ENCODE measurements at regions not wholly inside any gene's neighbourhood (a gene's known extent, or its start where the extent isn't known, plus 50 kb on each side); places are given as distances from the start of the nearest gene placed in this dataset.

- Histone ChIP-seq H3K36me3 (ENCODE audit: insufficient read depth, low read depth, low read length) (no peaks in the 10 kb centered on the region), H3K9ac (ENCODE audit: low read depth, low read length) (no peak overlapping the region)
Measured at GRCh38 chr10:20981419-20981953, 84.4 kb upstream of the NEBL start.

GRCh38 chr10:20978617-20979016 lies 81.5 kb upstream of the NEBL start:
- Histone ChIP-seq H3K36me3 (ENCODE audit: insufficient read depth, low read depth, low read length) (no peaks in the 10 kb centered on the region), H3K4me1 (ENCODE audit: insufficient read depth, low read length) (no peaks in the 10 kb centered on the region; the same call in 1 of the 2 replicates), H3K4me3 (ENCODE audit: low read length) (no peak overlapping the region), H3K27me3 (ENCODE audit: insufficient read depth, low read length) (no peaks in the 10 kb centered on the region), H3K9ac (ENCODE audit: low read depth, low read length) (no peak overlapping the region), H3K9me3 (ENCODE audit: insufficient read depth, low read depth, low read length) (no peaks in the 10 kb centered on the region), H3K27ac (ENCODE audit: low read length) (no peak overlapping the region)

More at GRCh38 chr10:20981419-20981953, 84.4 kb upstream of the NEBL start:
- no peaks in the 10 kb centered on the region for H3K9me3 ChIP-seq (ENCODE audit: insufficient read depth, low read depth, low read length)
- H3K27me3 ChIP-seq (ENCODE audit: insufficient read depth, low read length): no peaks in the 10 kb centered on the region
- no peaks in the 10 kb centered on the region; the same call in 1 of the 2 replicates for H3K4me1 ChIP-seq (ENCODE audit: insufficient read depth, low read length)
- H3K27ac ChIP-seq (ENCODE audit: low read length): no peak overlapping the region
- no peak overlapping the region for H3K4me3 ChIP-seq (ENCODE audit: low read length)

GRCh38 chr10:20977300-20977699 lies 80.2 kb upstream of the NEBL start:
- Histone ChIP-seq H3K27ac (ENCODE audit: low read length) (no peak overlapping the region), H3K9me3 (ENCODE audit: insufficient read depth, low read depth, low read length) (no peaks in the 10 kb centered on the region), H3K4me3 (ENCODE audit: low read length) (no peak overlapping the region), H3K9ac (ENCODE audit: low read depth, low read length) (no peak overlapping the region), H3K36me3 (ENCODE audit: insufficient read depth, low read depth, low read length) (no peaks in the 10 kb centered on the region), H3K27me3 (ENCODE audit: insufficient read depth, low read length) (no peaks in the 10 kb centered on the region), H3K4me1 (ENCODE audit: insufficient read depth, low read length) (no peaks in the 10 kb centered on the region; the same call in 1 of the 2 replicates)

GRCh38 chr10:20976891-20977290 lies 79.8 kb upstream of the NEBL start:
- H3K27ac ChIP-seq (ENCODE audit: low read length): no peak overlapping the region
- H3K27me3 ChIP-seq (ENCODE audit: insufficient read depth, low read length): no peaks in the 10 kb centered on the region
- no peak overlapping the region for H3K9ac ChIP-seq (ENCODE audit: low read depth, low read length)

GRCh38 chr10:20976390-20976789 lies 79.3 kb upstream of the NEBL start:
- Histone ChIP-seq H3K4me1 (ENCODE audit: insufficient read depth, low read length) (no peaks in the 10 kb centered on the region; the same call in 1 of the 2 replicates), H3K4me3 (ENCODE audit: low read length) (no peak overlapping the region), H3K9me3 (ENCODE audit: insufficient read depth, low read depth, low read length) (no peaks in the 10 kb centered on the region), H3K27ac (ENCODE audit: low read length) (no peak overlapping the region), H3K9ac (ENCODE audit: low read depth, low read length) (no peak overlapping the region), H3K36me3 (ENCODE audit: insufficient read depth, low read depth, low read length) (no peaks in the 10 kb centered on the region), H3K27me3 (ENCODE audit: insufficient read depth, low read length) (no peaks in the 10 kb centered on the region)

More at GRCh38 chr10:20976891-20977290, 79.8 kb upstream of the NEBL start:
- no peaks in the 10 kb centered on the region for H3K9me3 ChIP-seq (ENCODE audit: insufficient read depth, low read depth, low read length)
- H3K4me1 ChIP-seq (ENCODE audit: insufficient read depth, low read length): no peaks in the 10 kb centered on the region; the same call in 1 of the 2 replicates
- no peaks in the 10 kb centered on the region for H3K36me3 ChIP-seq (ENCODE audit: insufficient read depth, low read depth, low read length)
- no peak overlapping the region for H3K4me3 ChIP-seq (ENCODE audit: low read length)

GRCh38 chr10:20975236-20975635 lies 78.1 kb upstream of the NEBL start:
- Histone ChIP-seq H3K9me3 (ENCODE audit: insufficient read depth, low read depth, low read length) (no peaks in the 10 kb centered on the region), H3K36me3 (ENCODE audit: insufficient read depth, low read depth, low read length) (no peaks in the 10 kb centered on the region), H3K27ac (ENCODE audit: low read length) (no peak overlapping the region), H3K9ac (ENCODE audit: low read depth, low read length) (no peak overlapping the region), H3K4me3 (ENCODE audit: low read length) (no peak overlapping the region), H3K4me1 (ENCODE audit: insufficient read depth, low read length) (no peaks in the 10 kb centered on the region; the same call in 1 of the 2 replicates), H3K27me3 (ENCODE audit: insufficient read depth, low read length) (no peaks in the 10 kb centered on the region)

- Histone ChIP-seq H3K27me3 (ENCODE audit: insufficient read depth, low read length) (no peaks in the 10 kb centered on the region), H3K4me1 (ENCODE audit: insufficient read depth, low read length) (no peaks in the 10 kb centered on the region; the same call in 1 of the 2 replicates), H3K27ac (ENCODE audit: low read length) (no peak overlapping the region), H3K4me3 (ENCODE audit: low read length) (no peak overlapping the region), H3K9me3 (ENCODE audit: insufficient read depth, low read depth, low read length) (no peaks in the 10 kb centered on the region), H3K9ac (ENCODE audit: low read depth, low read length) (no peak overlapping the region), H3K36me3 (ENCODE audit: insufficient read depth, low read depth, low read length) (no peaks in the 10 kb centered on the region)
Measured at GRCh38 chr10:20972925-20973324, 75.8 kb upstream of the NEBL start.

- no peak overlapping the region for H3K27ac ChIP-seq (ENCODE audit: low read length)
- no peak overlapping the region for H3K9ac ChIP-seq (ENCODE audit: low read depth, low read length)
- no peak overlapping the region for H3K4me3 ChIP-seq (ENCODE audit: low read length)
- no peaks in the 10 kb centered on the region for H3K9me3 ChIP-seq (ENCODE audit: insufficient read depth, low read depth, low read length)
- no peaks in the 10 kb centered on the region for H3K27me3 ChIP-seq (ENCODE audit: insufficient read depth, low read length)
- no peaks in the 10 kb centered on the region; the same call in 1 of the 2 replicates for H3K4me1 ChIP-seq (ENCODE audit: insufficient read depth, low read length)
- no peaks in the 10 kb centered on the region for H3K36me3 ChIP-seq (ENCODE audit: insufficient read depth, low read depth, low read length)
Measured at GRCh38 chr10:20971901-20972300, 74.8 kb upstream of the NEBL start.

- Histone ChIP-seq H3K9ac (ENCODE audit: low read depth, low read length) (no peak overlapping the region), H3K4me3 (ENCODE audit: low read length) (no peak overlapping the region), H3K9me3 (ENCODE audit: insufficient read depth, low read depth, low read length) (no peaks in the 10 kb centered on the region), H3K36me3 (ENCODE audit: insufficient read depth, low read depth, low read length) (no peaks in the 10 kb centered on the region), H3K27me3 (ENCODE audit: insufficient read depth, low read length) (no peaks in the 10 kb centered on the region), H3K4me1 (ENCODE audit: insufficient read depth, low read length) (no peaks in the 10 kb centered on the region), H3K27ac (ENCODE audit: low read length) (no peak overlapping the region)
Measured at GRCh38 chr10:20970708-20971107, 73.6 kb upstream of the NEBL start.

GRCh38 chr10:20970044-20970443 lies 72.9 kb upstream of the NEBL start:
- no peak overlapping the region for H3K4me3 ChIP-seq (ENCODE audit: low read length)
- H3K9ac ChIP-seq (ENCODE audit: low read depth, low read length): no peak overlapping the region
- no peaks in the 10 kb centered on the region for H3K4me1 ChIP-seq (ENCODE audit: insufficient read depth, low read length)
- no peak overlapping the region for H3K27ac ChIP-seq (ENCODE audit: low read length)
- no peaks in the 10 kb centered on the region for H3K36me3 ChIP-seq (ENCODE audit: insufficient read depth, low read depth, low read length)
- no peaks in the 10 kb centered on the region for H3K27me3 ChIP-seq (ENCODE audit: insufficient read depth, low read length)
- H3K9me3 ChIP-seq (ENCODE audit: insufficient read depth, low read depth, low read length): no peaks in the 10 kb centered on the region

- Histone ChIP-seq H3K4me3 (ENCODE audit: low read length) (no peak overlapping the region), H3K27ac (ENCODE audit: low read length) (no peak overlapping the region), H3K4me1 (ENCODE audit: insufficient read depth, low read length) (no peaks in the 10 kb centered on the region), H3K36me3 (ENCODE audit: insufficient read depth, low read depth, low read length) (no peaks in the 10 kb centered on the region), H3K9me3 (ENCODE audit: insufficient read depth, low read depth, low read length) (no peaks in the 10 kb centered on the region), H3K9ac (ENCODE audit: low read depth, low read length) (no peak overlapping the region), H3K27me3 (ENCODE audit: insufficient read depth, low read length) (no peaks in the 10 kb centered on the region)
Measured at GRCh38 chr10:20966426-20966825, 69.3 kb upstream of the NEBL start.

GRCh38 chr10:20963721-20964595 lies 66.8 kb upstream of the NEBL start:
- Histone ChIP-seq H3K27ac (ENCODE audit: low read length) (no peak overlapping the region), H3K4me3 (ENCODE audit: low read length) (no peak overlapping the region), H3K4me1 (ENCODE audit: insufficient read depth, low read length) (no peaks in the 10 kb centered on the region), H3K27me3 (ENCODE audit: insufficient read depth, low read length) (no peaks in the 10 kb centered on the region), H3K36me3 (ENCODE audit: insufficient read depth, low read depth, low read length) (no peaks in the 10 kb centered on the region), H3K9me3 (ENCODE audit: insufficient read depth, low read depth, low read length) (no peaks in the 10 kb centered on the region), H3K9ac (ENCODE audit: low read depth, low read length) (no peak overlapping the region)

All from iPS-20b (cell line).